ENCODE measurements at regions not wholly inside any gene's neighbourhood (a gene's known extent, or its start where the extent isn't known, plus 50 kb on each side); places are given as distances from the start of the nearest gene placed in this dataset.
"Not testable (repeated sequence)": the region's sequence is repeated elsewhere in the genome, so short reads cannot be mapped to it uniquely, and the experiment has no call there.

- DNase-seq (ENCODE audit: low read depth): no peak
Observed at GRCh38 chr4:10816571-10816970, 132.0 kb upstream of the CLNK start.

- no peak for DNase-seq (ENCODE audit: low read depth)
Observed at GRCh38 chr4:10811991-10812390, 127.4 kb upstream of the CLNK start.

- no peak for DNase-seq (ENCODE audit: low read depth)
Observed at GRCh38 chr4:10810411-10810810, 125.8 kb upstream of the CLNK start.

GRCh38 chr4:10809905-10810304, 125.3 kb upstream of the CLNK start:
- DNase-seq (ENCODE audit: low read depth): no peak

GRCh38 chr4:10808591-10808990, 124.0 kb upstream of the CLNK start:
- DNase-seq (ENCODE audit: low read depth): no peak

GRCh38 chr4:10806953-10807645, 122.5 kb upstream of the CLNK start:
- no peak for DNase-seq (ENCODE audit: low read depth)

- no peak for DNase-seq (ENCODE audit: low read depth)
Observed at GRCh38 chr4:10803713-10804343, 119.3 kb upstream of the CLNK start.

- DNase-seq (ENCODE audit: low read depth): no peak
Observed at GRCh38 chr4:10787365-10787764, 102.8 kb upstream of the CLNK start.

GRCh38 chr4:10784621-10785020, 100.1 kb upstream of the CLNK start:
- DNase-seq (ENCODE audit: low read depth): no peak

GRCh38 chr4:10783351-10783750, 98.8 kb upstream of the CLNK start:
- DNase-seq (ENCODE audit: low read depth): no peak

GRCh38 chr4:10781805-10782204, 97.2 kb upstream of the CLNK start:
- DNase-seq (ENCODE audit: low read depth): no peak

GRCh38 chr4:10780803-10781202, 96.2 kb upstream of the CLNK start:
- DNase-seq (ENCODE audit: low read depth): not testable (repeated sequence)

- DNase-seq (ENCODE audit: low read depth): not testable (repeated sequence)
Observed at GRCh38 chr4:10775132-10775531, 90.6 kb upstream of the CLNK start.

- no peak for DNase-seq (ENCODE audit: low read depth)
Observed at GRCh38 chr4:10773656-10774055, 89.1 kb upstream of the CLNK start.

GRCh38 chr4:10773010-10773409, 88.4 kb upstream of the CLNK start:
- DNase-seq (ENCODE audit: low read depth): no peak

- DNase-seq (ENCODE audit: low read depth): no peak
Observed at GRCh38 chr4:10765386-10765785, 80.8 kb upstream of the CLNK start.

- DNase-seq (ENCODE audit: low read depth): no peak
Observed at GRCh38 chr4:10762561-10762960, 78.0 kb upstream of the CLNK start.

- DNase-seq (ENCODE audit: low read depth): no peak
Observed at GRCh38 chr4:10761903-10762302, 77.3 kb upstream of the CLNK start.

GRCh38 chr4:10760086-10760485, 75.5 kb upstream of the CLNK start:
- no peak for DNase-seq (ENCODE audit: low read depth)

- DNase-seq (ENCODE audit: low read depth): no peak
Observed at GRCh38 chr4:10758906-10759305, 74.3 kb upstream of the CLNK start.

GRCh38 chr4:10753856-10754402, 69.4 kb upstream of the CLNK start:
- no peak for DNase-seq (ENCODE audit: low read depth)

GRCh38 chr4:10753336-10753735, 68.8 kb upstream of the CLNK start:
- no peak for DNase-seq (ENCODE audit: low read depth)

- DNase-seq (ENCODE audit: low read depth): no peak
Observed at GRCh38 chr4:10750714-10751113, 66.1 kb upstream of the CLNK start.

- no peak for DNase-seq (ENCODE audit: low read depth)
Observed at GRCh38 chr4:10747186-10747585, 62.6 kb upstream of the CLNK start.
